ENCODE measurements at regions not wholly inside any gene's neighbourhood (a gene's known extent, or its start where the extent isn't known, plus 50 kb on each side); places are given as distances from the start of the nearest gene placed in this dataset.

- no peak for TF ChIP-seq RXRA (IDR thresholded peaks at IDR 0.05)
- TF ChIP-seq, protein P1, sequence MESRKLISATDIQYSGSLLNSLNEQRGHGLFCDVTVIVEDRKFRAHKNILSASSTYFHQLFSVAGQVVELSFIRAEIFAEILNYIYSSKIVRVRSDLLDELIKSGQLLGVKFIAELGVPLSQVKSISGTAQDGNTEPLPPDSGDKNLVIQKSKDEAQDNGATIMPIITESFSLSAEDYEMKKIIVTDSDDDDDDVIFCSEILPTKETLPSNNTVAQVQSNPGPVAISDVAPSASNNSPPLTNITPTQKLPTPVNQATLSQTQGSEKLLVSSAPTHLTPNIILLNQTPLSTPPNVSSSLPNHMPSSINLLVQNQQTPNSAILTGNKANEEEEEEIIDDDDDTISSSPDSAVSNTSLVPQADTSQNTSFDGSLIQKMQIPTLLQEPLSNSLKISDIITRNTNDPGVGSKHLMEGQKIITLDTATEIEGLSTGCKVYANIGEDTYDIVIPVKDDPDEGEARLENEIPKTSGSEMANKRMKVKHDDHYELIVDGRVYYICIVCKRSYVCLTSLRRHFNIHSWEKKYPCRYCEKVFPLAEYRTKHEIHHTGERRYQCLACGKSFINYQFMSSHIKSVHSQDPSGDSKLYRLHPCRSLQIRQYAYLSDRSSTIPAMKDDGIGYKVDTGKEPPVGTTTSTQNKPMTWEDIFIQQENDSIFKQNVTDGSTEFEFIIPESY (IDR thresholded peaks at IDR 0.05), result no peak
- TF ChIP-seq, protein P2, sequence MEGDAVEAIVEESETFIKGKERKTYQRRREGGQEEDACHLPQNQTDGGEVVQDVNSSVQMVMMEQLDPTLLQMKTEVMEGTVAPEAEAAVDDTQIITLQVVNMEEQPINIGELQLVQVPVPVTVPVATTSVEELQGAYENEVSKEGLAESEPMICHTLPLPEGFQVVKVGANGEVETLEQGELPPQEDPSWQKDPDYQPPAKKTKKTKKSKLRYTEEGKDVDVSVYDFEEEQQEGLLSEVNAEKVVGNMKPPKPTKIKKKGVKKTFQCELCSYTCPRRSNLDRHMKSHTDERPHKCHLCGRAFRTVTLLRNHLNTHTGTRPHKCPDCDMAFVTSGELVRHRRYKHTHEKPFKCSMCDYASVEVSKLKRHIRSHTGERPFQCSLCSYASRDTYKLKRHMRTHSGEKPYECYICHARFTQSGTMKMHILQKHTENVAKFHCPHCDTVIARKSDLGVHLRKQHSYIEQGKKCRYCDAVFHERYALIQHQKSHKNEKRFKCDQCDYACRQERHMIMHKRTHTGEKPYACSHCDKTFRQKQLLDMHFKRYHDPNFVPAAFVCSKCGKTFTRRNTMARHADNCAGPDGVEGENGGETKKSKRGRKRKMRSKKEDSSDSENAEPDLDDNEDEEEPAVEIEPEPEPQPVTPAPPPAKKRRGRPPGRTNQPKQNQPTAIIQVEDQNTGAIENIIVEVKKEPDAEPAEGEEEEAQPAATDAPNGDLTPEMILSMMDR (IDR thresholded peaks at IDR 0.05; ENCODE audit: low read depth, low read length, missing input control), result no peak
- TF ChIP-seq MAX (IDR thresholded peaks at IDR 0.05), result no peak
- TF ChIP-seq SP1 (IDR thresholded peaks at IDR 0.05), result no peak
Measured at GRCh38 chr1:228979325-228979699, 244.0 kb downstream of the RHOU start (continued).

DNA sequence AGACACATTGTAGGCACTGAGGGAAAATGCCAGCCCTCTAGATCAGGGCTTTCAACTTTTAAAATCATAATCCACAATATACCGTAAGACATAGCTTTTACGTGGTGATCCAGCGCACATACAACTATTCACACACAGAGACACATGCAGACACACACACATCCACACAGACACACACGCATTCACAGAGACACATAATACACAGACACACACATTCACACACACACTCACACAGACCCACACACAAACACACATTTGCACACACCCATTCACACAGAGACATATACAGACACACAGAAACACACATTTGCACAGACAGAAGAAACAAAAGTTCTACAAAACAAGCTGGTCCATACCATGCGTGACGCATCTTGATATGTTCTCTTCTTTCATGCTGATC, 244.5 kb downstream of the RHOU start:
- no peak overlapping the region for H3K9ac ChIP-seq (ENCODE audit: low read depth in 1 of 2, low read length in 2 of 2)
- H3K36me3 ChIP-seq (ENCODE audit: control insufficient read depth in 4 of 4, insufficient read depth in 3 of 4, low read depth in 1 of 4, low read length in 3 of 4), result no peaks in the 10 kb centered on the region
- TF ChIP-seq RXRA (IDR thresholded peaks at IDR 0.05), result no peak
- no peak for TF ChIP-seq HNF4G (IDR thresholded peaks at IDR 0.05)
- H3K27ac ChIP-seq (ENCODE audit: low read depth in 1 of 2, low read length in 2 of 2), result no peak overlapping the region
- no peaks in the 10 kb centered on the region for H3K27me3 ChIP-seq (ENCODE audit: control insufficient read depth in 4 of 4, insufficient read depth in 4 of 4, low read length in 3 of 4)
- peak; percentile 6 for DNase-seq (ENCODE audit: low spot score)
- H3K4me1 ChIP-seq (ENCODE audit: control insufficient read depth in 4 of 4, insufficient read depth in 4 of 4, low read length in 3 of 4), result peaks cover 5 to 12% (median 8%) of the 10 kb centered on the region in 4 donors
- no peaks in the 10 kb centered on the region for H3K9me3 ChIP-seq (ENCODE audit: control insufficient read depth in 4 of 4, low read length in 3 of 4)
- no peak overlapping the region for H3K4me3 ChIP-seq (ENCODE audit: low read depth in 1 of 3, low read length in 3 of 3)
- 95% methylated on average over 6 of the region's 6 CpGs for WGBS

GRCh38 chr1:228980232-228980937, 245.1 kb downstream of the RHOU start:
- Histone ChIP-seq H3K27me3 (ENCODE audit: control insufficient read depth in 4 of 4, insufficient read depth in 4 of 4, low read length in 3 of 4) (no peaks in the 10 kb centered on the region), H3K4me3 (ENCODE audit: low read depth in 1 of 3, low read length in 3 of 3) (no peak overlapping the region), H3K4me1 (ENCODE audit: control insufficient read depth in 4 of 4, insufficient read depth in 4 of 4, low read length in 3 of 4) (peaks cover 5 to 12% (median 8%) of the 10 kb centered on the region in 4 donors), H3K27ac (ENCODE audit: low read depth in 1 of 2, low read length in 2 of 2) (no peak overlapping the region), H3K9ac (ENCODE audit: low read depth in 1 of 2, low read length in 2 of 2) (no peak overlapping the region), H3K9me3 (ENCODE audit: control insufficient read depth in 4 of 4, low read length in 3 of 4) (no peaks in the 10 kb centered on the region), H3K36me3 (ENCODE audit: control insufficient read depth in 4 of 4, insufficient read depth in 3 of 4, low read depth in 1 of 4, low read length in 3 of 4) (no peaks in the 10 kb centered on the region)
- WGBS, result 94% methylated on average over 9 of the region's 9 CpGs
- TF ChIP-seq RXRA (IDR thresholded peaks at IDR 0.05), result no peak
- TF ChIP-seq GABPA (IDR thresholded peaks at IDR 0.05 in 1 of 2, conservative IDR thresholded peaks at IDR 0.05 in 1 of 2), result no peak
- no peak for TF ChIP-seq FOXA2 (IDR thresholded peaks at IDR 0.05)
- no peak for TF ChIP-seq YY1 (IDR thresholded peaks at IDR 0.05)
- TF ChIP-seq, protein P3, sequence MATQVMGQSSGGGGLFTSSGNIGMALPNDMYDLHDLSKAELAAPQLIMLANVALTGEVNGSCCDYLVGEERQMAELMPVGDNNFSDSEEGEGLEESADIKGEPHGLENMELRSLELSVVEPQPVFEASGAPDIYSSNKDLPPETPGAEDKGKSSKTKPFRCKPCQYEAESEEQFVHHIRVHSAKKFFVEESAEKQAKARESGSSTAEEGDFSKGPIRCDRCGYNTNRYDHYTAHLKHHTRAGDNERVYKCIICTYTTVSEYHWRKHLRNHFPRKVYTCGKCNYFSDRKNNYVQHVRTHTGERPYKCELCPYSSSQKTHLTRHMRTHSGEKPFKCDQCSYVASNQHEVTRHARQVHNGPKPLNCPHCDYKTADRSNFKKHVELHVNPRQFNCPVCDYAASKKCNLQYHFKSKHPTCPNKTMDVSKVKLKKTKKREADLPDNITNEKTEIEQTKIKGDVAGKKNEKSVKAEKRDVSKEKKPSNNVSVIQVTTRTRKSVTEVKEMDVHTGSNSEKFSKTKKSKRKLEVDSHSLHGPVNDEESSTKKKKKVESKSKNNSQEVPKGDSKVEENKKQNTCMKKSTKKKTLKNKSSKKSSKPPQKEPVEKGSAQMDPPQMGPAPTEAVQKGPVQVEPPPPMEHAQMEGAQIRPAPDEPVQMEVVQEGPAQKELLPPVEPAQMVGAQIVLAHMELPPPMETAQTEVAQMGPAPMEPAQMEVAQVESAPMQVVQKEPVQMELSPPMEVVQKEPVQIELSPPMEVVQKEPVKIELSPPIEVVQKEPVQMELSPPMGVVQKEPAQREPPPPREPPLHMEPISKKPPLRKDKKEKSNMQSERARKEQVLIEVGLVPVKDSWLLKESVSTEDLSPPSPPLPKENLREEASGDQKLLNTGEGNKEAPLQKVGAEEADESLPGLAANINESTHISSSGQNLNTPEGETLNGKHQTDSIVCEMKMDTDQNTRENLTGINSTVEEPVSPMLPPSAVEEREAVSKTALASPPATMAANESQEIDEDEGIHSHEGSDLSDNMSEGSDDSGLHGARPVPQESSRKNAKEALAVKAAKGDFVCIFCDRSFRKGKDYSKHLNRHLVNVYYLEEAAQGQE (IDR thresholded peaks at IDR 0.05), result no peak
- no peak for TF ChIP-seq EGR1 (IDR thresholded peaks at IDR 0.05; ENCODE audit: low read depth in 2 of 2)
- TF ChIP-seq RAD21 (IDR thresholded peaks at IDR 0.05), result no peak
- no peak for TF ChIP-seq HNF4G (IDR thresholded peaks at IDR 0.05)
- peak; percentile 22 for DNase-seq (ENCODE audit: low spot score)

Data from liver (tissue), 8 donors.